Panc1 (cell line): ENCODE measurements at regions not wholly inside any gene's neighbourhood (a gene's known extent, or its start where the extent isn't known, plus 50 kb on each side); places are given as distances from the start of the nearest gene placed in this dataset.

Experiments
- ATAC-seq: fragments of 200-7000 bp; cut with Tn5 transposase; 2 replicates; pipeline ENCODE4 v1.9.1; 2020; ENCODE audit warnings: mild to moderate bottlenecking, moderate library complexity
- BruUV-seq: library from RNA; stranded (reverse); fragments of 400-500 nt; replicated peaks from 2 replicates; lab custom pipeline; 2021; lab: Mats Ljungman, UMichigan
- CTCF ChIA-PET: fragments of 300-600 bp; sonication (Branson Sonifier 250); formaldehyde crosslinking; loops from one replicate; lab custom pipeline; 2022; ENCODE audit warnings: antibody characterized with exemption; lab: Charles Lee
- POLR2A ChIA-PET: fragments of 300-600 bp; sonication (Branson Sonifier 250); formaldehyde crosslinking; loops from one replicate; lab custom pipeline; 2022; ENCODE audit warnings: antibody characterized with exemption; lab: Charles Lee
- DNase-seq: peaks from one replicate; pipeline ENCODE4 v3.0.0-alpha.2; 2010; ENCODE audit warnings: low read depth, low spot score
- H3K27ac ChIP-seq: 2 replicates; pipeline ENCODE4 v1.5.1; 2011; ENCODE audit warnings: mild to moderate bottlenecking, low read length, inconsistent platforms
- H3K27me3 ChIP-seq: fragments of 200-500 bp; sonication (Bioruptor generic); 2 replicates; pipeline ENCODE4 v1.6.0; 2014; ENCODE audit warnings: low read length, inconsistent platforms; ENCODE audit not compliant: control insufficient read depth, insufficient read depth
- H3K36me3 ChIP-seq: fragments of 200-500 bp; sonication (Bioruptor generic); 2 replicates; pipeline ENCODE4 v1.5.1; 2014; ENCODE audit warnings: inconsistent platforms, mild to moderate bottlenecking, low read length, moderate library complexity; ENCODE audit not compliant: control insufficient read depth, insufficient read depth
- H3K4me1 ChIP-seq: 2 replicates; pipeline ENCODE4 v1.5.1; 2011; ENCODE audit warnings: inconsistent platforms, mild to moderate bottlenecking, low read length, moderate library complexity; ENCODE audit not compliant: control insufficient read depth, insufficient read depth
- H3K4me3 ChIP-seq, 2 experiments: 2 replicates each; pipeline ENCODE4 v1.5.1; 2011 to 2012; ENCODE audit warnings: low read depth in 2 of 2, low read length in 2 of 2, mild to moderate bottlenecking in 2 of 2, inconsistent platforms in 1 of 2, moderate library complexity in 1 of 2
- H3K9me3 ChIP-seq: fragments of 200-500 bp; sonication (Bioruptor generic); 2 replicates; pipeline ENCODE4 v1.5.1; 2014; ENCODE audit warnings: low read depth, mild to moderate bottlenecking, inconsistent platforms, low read length, moderate library complexity; ENCODE audit not compliant: control insufficient read depth, insufficient read depth
- POLR2AphosphoS5 ChIP-seq: IDR thresholded peaks from 2 replicates; pipeline ENCODE4 v1.6.1; 2012; ENCODE audit warnings: mild to moderate bottlenecking, low read depth, low read length, moderate library complexity
- REST ChIP-seq, 2 experiments: IDR thresholded peaks; 2 replicates each; pipeline ENCODE4 v1.6.1; 2011 to 2012; ENCODE audit warnings: low read depth in 2 of 2, control low read depth in 1 of 2, low read length in 1 of 2, mild to moderate bottlenecking in 1 of 2, moderate library complexity in 1 of 2; ENCODE audit not compliant: insufficient read depth in 1 of 2
- SIN3A ChIP-seq: IDR thresholded peaks from 2 replicates; pipeline ENCODE4 v1.6.1; 2012; ENCODE audit warnings: low read depth, mild to moderate bottlenecking, low read length, moderate library complexity, borderline replicate concordance; ENCODE audit not compliant: insufficient read depth
- TCF7L2 ChIP-seq: IDR thresholded peaks from 2 replicates; pipeline ENCODE4 v1.6.1; 2011; ENCODE audit warnings: mild to moderate bottlenecking, low read depth, low read length, inconsistent platforms
- in situ Hi-C: cut with HindIII; loops from 2 replicates; pipeline ENCODE4 v1.10.0; 2016; ENCODE audit warnings: low sequenced_read_pairs, low pct_unique_long_range_greater_than_20kb
- intact Hi-C: fragments of 100-400 bp; cut with micrococcal nuclease; formaldehyde crosslinking; loops from one replicate; pipeline ENCODE4 v1.10.0; 2022; ENCODE audit not compliant: unreplicated experiment
- TF ChIP-seq, protein P1 (sequence below): fragments of 450-650 bp; IDR thresholded peaks from 2 replicates; pipeline ENCODE4 v1.5.1; 2017; ENCODE audit warnings: mild to moderate bottlenecking

DNA sequence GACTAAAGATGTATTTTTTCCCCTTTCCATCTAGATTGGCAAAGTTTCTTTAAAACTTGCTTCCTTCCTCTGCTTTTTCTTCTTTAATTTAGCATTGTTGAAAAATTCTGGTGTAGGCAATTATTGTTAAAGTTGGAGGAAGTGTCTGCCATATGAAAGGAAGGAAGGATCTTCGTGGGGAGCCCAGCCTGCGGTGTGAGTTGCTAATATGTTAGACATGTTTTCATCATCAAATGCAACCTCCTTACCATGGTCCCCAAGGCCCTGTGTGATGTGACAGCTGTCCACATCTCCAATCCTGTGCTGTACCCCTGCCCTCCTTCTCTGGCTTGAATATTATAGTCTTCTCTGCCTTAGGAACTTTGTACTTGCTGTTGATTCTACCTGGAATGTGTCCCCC is 81.0 kb upstream of the ZBTB18 start:
- in situ Hi-C loops (no loop called here), intact Hi-C loops (no loop called here)
- Histone ChIP-seq H3K9me3 (no peaks in the 10 kb centered on the region), H3K4me3 (no peak overlapping the region), H3K27ac (no peak overlapping the region), H3K4me1 (no peaks in the 10 kb centered on the region), H3K27me3 (peaks cover 2% of the 10 kb centered on the region), H3K36me3 (no peaks in the 10 kb centered on the region)
- ChIA-PET POLR2A (no interaction called here), CTCF (no interaction called here)
- ATAC-seq (no peak), DNase-seq (no peak)
- no peak for TF ChIP-seq REST (IDR thresholded peaks at IDR 0.05; ENCODE audit: insufficient read depth in 1 of 2, low read depth in 2 of 2, low read length in 1 of 2)
- no peak for TF ChIP-seq POLR2AphosphoS5
- TF ChIP-seq, protein P1, sequence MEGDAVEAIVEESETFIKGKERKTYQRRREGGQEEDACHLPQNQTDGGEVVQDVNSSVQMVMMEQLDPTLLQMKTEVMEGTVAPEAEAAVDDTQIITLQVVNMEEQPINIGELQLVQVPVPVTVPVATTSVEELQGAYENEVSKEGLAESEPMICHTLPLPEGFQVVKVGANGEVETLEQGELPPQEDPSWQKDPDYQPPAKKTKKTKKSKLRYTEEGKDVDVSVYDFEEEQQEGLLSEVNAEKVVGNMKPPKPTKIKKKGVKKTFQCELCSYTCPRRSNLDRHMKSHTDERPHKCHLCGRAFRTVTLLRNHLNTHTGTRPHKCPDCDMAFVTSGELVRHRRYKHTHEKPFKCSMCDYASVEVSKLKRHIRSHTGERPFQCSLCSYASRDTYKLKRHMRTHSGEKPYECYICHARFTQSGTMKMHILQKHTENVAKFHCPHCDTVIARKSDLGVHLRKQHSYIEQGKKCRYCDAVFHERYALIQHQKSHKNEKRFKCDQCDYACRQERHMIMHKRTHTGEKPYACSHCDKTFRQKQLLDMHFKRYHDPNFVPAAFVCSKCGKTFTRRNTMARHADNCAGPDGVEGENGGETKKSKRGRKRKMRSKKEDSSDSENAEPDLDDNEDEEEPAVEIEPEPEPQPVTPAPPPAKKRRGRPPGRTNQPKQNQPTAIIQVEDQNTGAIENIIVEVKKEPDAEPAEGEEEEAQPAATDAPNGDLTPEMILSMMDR: no peak
- no peak for TF ChIP-seq TCF7L2
- TF ChIP-seq SIN3A: no peak
- no TSS peak for BruUV-seq

GRCh38 chr1:243968413-243968812 is 82.7 kb upstream of the ZBTB18 start:
- intact Hi-C loops: no loop called here
- CTCF ChIA-PET: no interaction called here

More at GRCh38 chr1:243968413-243968812, 82.7 kb upstream of the ZBTB18 start:
- Histone ChIP-seq H3K4me3 (no peak overlapping the region), H3K27me3 (peaks cover 2% of the 10 kb centered on the region), H3K4me1 (no peaks in the 10 kb centered on the region), H3K27ac (no peak overlapping the region), H3K9me3 (no peaks in the 10 kb centered on the region), H3K36me3 (no peaks in the 10 kb centered on the region)
- TF ChIP-seq POLR2AphosphoS5 (no peak), REST (IDR thresholded peaks at IDR 0.05; ENCODE audit: insufficient read depth in 1 of 2, low read depth in 2 of 2, low read length in 1 of 2) (no peak), TCF7L2 (no peak), SIN3A (no peak)
- TF ChIP-seq, protein P1: no peak
- in situ Hi-C loops: no loop called here
- DNase-seq (no peak), ATAC-seq (no peak)
- BruUV-seq: no TSS peak
- POLR2A ChIA-PET: no interaction called here
